GM21381 (cell line): ENCODE measurements at regions not wholly inside any gene's neighbourhood (a gene's known extent, or its start where the extent isn't known, plus 50 kb on each side); places are given as distances from the start of the nearest gene placed in this dataset.
"Not testable (repeated sequence)": the region's sequence is repeated elsewhere in the genome, so short reads cannot be mapped to it uniquely, and the experiment has no call there.

Experiments used
- ATAC-seq: cut with Tn5 transposase; IDR thresholded peaks from one replicate; pipeline ENCODE4 v1.9.1; 2021; ENCODE audit warnings: mild to moderate bottlenecking, moderate library complexity; ENCODE audit not compliant: unreplicated experiment

DNA sequence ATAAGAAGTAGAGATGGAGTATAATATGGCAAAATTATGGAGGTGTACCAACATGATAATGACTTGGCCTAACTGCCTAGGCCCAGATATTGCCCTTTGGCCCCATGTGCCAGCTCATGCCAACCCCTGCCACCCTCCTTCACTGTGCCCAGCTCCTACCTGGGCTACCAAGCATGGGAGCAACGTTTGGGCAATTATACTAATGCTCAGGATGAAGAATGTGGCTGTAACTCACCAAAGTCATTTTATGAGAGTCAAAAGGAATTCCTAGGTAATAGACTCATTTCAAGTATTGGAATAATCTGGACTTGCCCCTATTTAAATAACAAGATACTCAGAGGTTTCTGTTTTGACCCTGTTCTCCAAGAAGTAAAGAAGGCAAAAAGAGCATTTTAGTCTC, 240.2 kb upstream of the IL12A start:
- no peak for ATAC-seq

DNA sequence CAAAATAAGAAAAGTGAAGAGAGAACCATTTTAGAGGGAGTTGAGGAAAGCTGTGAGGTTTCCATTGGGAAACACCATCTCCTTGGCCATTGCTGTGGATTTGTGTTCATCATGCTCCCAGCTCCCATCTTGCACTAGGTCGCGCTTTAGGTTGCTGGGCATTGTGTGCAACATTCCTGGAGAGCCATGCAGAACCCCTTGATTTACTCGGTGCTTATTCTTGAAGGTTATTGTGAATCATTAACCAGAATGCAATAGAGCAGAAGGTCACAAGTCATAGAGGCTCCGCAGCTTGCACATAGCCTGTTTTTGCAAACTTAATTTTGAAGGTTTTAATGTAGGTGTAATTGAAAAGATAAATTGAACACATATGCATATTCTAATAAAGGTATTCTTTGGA, 239.2 kb upstream of the IL12A start:
- no peak for ATAC-seq

DNA sequence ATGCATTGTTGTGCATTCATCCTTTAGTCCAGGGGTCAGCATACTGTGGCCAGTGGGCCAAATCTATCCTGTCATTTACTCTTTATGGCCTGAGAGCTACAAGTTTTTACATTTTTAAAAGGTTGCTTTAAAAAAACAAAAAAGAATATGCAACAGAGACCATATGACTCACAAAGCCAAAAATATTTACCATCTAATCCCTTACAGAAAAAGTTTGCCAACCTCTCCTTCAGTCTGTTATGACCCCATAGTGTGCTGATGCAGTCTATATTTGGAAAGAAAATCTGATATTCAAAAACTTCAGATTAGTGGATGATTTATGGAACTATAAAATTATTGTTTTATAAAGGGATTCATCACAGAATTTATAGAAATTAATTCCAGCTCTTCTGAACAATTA, 237.5 kb upstream of the IL12A start:
- no peak for ATAC-seq

DNA sequence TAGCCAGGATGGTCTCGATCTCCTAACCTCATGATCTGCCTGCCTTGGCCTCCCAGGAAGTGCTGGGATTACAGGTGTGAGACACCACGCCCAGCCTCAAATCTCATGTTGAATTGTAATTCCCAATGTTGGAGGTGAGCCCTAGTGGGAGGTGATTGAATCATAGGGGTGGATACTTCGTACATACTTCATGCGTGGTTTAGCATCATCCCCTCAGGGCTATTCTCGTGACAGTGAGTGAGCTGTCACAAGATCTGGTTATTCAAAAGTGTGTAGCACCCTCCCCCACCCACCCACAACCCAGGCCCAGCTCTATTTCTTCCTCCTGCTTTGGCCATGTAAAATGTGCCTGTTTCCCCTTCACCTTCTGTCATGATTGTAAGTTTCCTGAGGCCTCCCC, 236.9 kb upstream of the IL12A start:
- no peak for ATAC-seq

DNA sequence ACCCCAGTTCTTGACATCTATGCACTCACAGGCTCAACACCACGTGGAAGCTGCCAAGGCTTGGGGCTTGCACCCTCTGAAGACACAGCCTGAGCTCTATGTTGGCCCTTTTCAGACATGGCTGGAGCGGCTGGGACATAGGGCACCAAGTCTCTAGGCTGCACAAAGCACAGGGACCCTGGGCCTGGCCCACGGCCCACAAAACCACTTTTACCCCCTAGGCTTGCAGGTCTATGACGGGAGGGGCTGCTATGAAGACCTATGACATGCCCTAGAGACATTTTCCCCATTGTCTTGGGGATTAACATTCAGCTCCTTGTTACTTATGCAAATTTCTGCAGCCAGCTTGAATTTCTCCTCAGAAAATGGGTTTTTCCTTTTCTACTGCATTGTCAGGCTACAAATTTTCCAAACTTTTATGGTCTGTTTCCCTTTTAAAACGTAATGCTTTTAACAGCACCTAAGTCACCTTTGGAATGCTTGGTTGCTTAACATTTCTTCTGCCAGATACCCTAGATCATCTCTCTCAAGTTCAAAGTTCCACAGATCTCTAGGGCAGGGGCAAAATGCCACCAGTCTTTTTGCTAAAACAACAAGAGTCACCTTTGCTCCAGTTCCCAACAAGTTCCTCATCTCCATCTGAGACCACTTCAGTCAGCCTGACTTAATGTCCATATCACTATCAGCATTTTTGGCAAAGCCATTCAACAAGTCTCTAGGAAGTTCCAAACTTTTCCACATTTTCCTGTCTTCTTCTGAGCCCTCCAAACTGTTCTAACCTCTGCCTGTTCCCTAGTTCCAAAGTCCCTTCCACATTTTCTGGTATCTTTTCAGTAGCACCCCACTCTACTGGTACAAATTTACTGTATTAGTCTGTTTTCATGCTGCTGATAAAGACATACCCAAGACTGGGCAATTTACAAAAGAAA, 232.1 kb upstream of the IL12A start:
- not testable (repeated sequence) for ATAC-seq

DNA sequence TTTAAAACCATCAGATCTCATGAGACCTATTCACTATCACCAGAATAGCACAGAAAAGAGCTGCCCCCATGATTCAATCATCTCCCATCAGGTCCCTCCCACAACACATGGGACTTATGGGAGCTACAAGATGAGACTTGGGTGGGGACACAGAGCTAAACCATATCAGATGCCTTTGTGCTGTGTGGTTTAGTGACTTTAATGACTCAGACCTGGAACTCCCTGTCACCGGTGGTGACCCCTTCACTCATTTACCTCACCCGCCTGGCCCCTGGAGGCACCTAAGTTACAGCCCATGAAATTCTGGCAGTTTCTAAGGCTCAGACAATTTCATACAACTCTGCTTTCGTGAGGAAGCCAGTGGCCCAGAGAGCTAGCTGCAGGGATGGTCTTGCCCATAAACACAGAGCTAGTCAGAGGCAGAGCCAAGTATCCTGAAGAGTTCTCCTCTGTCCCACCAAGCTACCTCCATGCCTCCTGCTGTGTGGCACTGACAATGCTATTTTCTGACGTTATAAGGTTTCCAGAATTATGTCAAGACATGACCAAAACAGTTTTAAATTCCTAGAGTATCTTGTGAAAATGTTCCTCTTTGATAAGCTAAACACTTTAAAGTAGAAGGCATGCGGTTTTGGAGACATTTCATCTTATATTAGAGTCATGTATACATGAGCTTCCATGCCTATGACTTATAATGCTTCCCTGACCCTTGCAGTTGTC, 231.1 kb upstream of the IL12A start:
- ATAC-seq, result no peak

GRCh38 chr3:159760046-159760445, 228.6 kb upstream of the IL12A start:
- no peak for ATAC-seq

GRCh38 chr3:159761369-159761768, 227.3 kb upstream of the IL12A start:
- no peak for ATAC-seq

- ATAC-seq, result no peak
These were observed 226.6 kb upstream of the IL12A start for GRCh38 chr3:159761848-159762635.

- peak; percentile 35 for ATAC-seq
These were observed 225.5 kb upstream of the IL12A start for GRCh38 chr3:159763011-159763601.

DNA sequence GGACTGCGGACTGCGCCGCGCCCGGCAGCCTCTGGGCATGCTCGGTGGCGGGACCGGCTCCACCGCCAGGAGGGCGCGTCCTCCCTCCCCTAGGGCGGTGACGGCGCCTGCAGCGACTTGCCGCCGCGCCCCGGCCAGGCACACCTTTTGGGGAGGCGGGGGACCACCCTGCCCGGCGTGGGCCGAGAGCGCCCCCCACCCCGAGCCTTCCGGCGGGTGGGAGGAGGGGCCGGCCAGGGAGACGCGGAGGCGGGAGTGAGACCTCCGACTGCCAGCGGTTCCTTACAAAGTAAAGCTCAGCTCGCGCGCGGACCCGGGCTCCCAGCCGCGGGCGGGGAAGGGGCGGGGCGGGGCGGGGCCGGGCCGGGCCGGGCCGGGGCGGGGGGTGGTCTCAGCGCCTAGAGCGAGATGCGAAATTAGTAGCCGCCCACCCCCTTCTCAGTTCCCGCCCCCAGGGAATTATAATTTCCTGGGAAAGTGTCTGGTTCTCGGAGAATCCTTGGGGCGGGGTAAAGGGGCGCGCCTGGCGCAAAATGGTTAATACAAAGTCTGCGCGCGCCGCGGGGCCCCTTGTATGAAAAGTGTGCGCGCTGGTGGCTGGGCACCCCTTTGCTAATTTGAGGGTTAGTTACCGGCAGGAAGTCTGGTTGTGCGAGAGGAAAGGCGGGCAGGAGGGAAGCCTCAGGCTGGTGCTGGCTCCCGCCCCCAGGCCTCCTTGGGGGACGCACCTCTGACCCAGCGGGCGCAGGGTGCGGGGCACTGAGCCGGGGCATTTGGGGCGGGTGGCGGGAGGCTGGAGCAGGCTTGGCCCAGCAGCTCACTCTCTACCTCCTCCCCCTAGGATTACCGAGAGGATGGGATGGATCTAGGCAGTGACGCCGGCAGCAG, 224.8 kb upstream of the IL12A start:
- peak; percentile 66 for ATAC-seq

DNA sequence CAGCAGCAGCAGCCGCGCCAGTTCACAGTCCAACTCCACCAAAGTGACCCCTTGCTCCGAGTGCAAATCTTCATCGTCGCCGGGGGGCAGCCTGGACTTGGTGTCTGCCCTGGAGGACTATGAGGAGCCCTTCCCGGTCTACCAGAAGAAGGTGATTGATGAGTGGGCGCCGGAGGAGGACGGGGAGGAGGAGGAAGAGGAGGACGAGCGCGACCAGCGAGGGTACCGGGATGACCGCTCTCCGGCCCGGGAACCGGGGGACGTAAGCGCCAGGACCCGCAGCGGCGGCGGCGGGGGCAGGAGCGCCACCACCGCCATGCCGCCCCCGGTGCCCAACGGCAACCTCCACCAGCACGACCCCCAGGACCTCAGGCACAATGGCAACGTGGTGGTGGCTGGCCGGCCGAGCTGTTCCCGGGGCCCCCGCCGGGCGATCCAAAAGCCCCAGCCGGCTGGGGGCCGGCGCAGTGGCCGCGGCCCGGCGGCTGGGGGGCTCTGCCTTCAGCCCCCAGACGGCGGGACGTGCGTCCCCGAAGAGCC, 224.1 kb upstream of the IL12A start:
- ATAC-seq, result no peak

DNA sequence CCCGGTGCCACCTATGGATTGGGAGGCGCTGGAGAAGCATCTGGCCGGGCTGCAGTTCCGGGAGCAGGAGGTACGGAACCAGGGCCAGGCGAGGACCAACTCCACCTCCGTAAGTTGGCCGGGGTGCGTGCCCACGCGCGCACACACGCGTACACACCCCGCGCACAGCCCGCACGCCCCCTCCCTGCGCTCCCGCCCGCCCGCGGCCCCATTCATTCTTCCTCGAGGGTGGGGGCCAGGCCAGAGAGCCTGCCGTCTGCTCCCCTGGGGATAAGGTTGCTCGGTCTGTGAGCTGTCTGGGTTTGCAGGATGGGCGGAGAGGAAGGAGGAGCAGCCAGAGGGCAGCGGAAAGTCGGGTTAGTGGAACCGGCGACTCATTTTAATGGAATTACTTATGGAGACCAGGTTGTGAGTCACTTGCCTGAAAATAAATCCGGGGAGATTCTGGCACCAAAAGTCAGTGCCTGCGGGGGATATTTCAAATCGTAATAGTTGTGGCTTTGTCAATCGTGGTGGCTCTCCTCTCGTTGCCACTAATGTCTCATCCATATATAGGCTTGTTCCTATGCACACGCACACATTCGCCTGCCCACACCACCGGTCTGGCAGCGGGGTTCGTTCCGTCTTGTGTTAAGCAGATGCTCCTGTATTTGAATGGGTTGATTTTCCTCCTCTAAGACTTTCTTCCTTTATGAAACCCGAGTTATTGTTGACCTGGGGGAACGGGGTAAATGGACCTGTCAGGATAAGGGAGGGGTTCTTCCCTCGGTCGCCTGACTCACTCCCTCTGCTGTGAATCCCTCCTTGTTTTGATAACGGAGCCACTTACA, 223.4 kb upstream of the IL12A start:
- ATAC-seq, result no peak

- ATAC-seq, result no peak
These were observed 222.8 kb upstream of the IL12A start for GRCh38 chr3:159765860-159766294.

DNA sequence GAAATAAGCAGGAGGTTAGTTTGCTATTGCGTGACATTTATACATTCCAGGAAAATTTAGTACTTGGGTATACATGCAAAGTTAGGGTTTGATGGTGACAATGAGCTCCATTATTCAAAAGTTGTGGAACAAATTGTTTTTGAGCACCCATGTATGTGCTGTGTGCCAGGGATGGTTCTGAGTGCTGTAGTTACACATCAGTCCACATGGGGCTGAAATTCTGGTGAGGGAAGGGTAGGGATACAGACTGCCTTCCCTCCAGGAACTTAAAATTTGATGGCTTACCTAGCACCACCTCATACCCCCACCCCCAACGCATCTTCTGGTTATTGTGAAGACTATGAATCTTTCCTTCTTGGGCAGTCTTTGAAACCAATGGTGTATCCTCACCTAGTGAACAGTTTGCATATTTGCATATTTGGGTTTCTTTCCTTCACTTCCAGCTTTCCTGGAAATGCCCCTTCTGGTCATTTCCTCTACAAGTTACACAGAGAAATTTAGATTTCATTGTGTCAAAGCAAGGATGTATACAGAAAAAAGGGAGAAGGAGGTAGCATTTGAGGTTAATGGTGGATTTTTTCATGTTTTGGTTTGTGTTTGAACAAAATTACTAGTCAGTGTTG, 222.0 kb upstream of the IL12A start:
- ATAC-seq, result no peak

- ATAC-seq, result no peak
These were observed 217.6 kb upstream of the IL12A start for GRCh38 chr3:159770998-159771397.

DNA sequence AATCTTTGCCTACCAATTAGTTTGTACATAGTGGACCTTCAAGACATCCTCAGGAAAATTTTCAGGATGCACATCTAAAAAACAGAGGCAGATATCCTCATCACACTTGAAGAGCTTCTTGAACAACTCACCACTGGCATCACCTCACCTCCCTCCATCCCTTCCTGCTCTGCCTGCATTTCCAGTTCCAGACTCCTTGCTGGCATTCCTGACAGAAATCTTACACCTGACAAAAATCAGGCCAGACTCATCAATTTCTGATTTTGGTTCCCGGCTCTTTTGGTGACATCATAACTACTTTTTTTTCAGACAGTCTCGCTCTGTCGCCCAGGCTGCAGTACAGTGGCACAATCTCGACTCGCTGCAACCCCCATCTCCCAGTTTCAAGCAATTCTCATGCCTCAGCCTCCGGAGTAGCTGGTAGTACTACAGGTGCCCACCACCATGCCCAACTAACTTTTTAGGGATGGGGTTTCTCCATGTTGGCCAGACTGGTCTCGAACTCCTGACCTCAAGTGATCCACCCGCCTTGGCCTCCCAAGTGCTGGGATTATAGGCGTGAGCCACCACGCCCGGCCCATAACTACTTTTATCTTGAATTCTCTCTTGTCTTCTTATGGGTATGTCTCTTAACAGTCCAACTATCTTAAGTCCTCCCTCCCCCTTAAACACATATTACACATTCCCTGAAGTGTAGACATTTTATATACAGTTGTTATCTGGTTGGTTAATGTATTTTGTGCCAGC, 216.6 kb upstream of the IL12A start:
- ATAC-seq, result no peak

GRCh38 chr3:159773706-159774105, 214.9 kb upstream of the IL12A start:
- no peak for ATAC-seq
